ENCODE measurements at regions not wholly inside any gene's neighbourhood (a gene's known extent, or its start where the extent isn't known, plus 50 kb on each side); places are given as distances from the start of the nearest gene placed in this dataset.
A peak's percentile ranks its signal among the peaks of the same experiment; 100 is the strongest.

DNA sequence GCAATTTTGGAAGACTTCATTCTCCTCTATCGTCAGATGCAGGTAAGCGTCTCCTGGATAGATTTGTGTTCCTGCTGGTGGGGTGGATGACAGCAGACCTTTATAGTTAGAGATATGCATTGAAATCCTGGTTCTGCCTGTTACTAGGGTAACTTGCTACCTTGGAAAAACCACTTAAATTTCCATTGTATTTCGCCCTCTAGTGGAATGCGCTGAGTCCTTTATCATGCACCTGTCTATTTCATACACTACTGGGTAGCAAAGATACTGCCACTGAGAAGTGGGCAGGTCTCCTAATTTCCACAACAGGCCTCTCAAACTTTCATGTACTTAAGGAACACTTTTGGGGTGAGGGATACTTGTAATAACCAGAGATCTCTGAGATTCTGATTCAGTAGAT, 209.5 kb upstream of the SUCLG2 start:
- TF ChIP-seq, protein P1, sequence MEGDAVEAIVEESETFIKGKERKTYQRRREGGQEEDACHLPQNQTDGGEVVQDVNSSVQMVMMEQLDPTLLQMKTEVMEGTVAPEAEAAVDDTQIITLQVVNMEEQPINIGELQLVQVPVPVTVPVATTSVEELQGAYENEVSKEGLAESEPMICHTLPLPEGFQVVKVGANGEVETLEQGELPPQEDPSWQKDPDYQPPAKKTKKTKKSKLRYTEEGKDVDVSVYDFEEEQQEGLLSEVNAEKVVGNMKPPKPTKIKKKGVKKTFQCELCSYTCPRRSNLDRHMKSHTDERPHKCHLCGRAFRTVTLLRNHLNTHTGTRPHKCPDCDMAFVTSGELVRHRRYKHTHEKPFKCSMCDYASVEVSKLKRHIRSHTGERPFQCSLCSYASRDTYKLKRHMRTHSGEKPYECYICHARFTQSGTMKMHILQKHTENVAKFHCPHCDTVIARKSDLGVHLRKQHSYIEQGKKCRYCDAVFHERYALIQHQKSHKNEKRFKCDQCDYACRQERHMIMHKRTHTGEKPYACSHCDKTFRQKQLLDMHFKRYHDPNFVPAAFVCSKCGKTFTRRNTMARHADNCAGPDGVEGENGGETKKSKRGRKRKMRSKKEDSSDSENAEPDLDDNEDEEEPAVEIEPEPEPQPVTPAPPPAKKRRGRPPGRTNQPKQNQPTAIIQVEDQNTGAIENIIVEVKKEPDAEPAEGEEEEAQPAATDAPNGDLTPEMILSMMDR (conservative IDR thresholded peaks at IDR 0.05; ENCODE audit: low read length): peak; percentile 48
- TF ChIP-seq EZH2phosphoT487 (IDR thresholded peaks at IDR 0.05; ENCODE audit: borderline replicate concordance): no peak
